ENCODE measurements at regions not wholly inside any gene's neighbourhood (a gene's known extent, or its start where the extent isn't known, plus 50 kb on each side); places are given as distances from the start of the nearest gene placed in this dataset.
"Not testable (repeated sequence)": the region's sequence is repeated elsewhere in the genome, so short reads cannot be mapped to it uniquely, and the experiment has no call there.

GRCh38 chr10:29728541-29729049 lies 93.8 kb upstream of the SVIL start:
- Histone ChIP-seq H3K79me2 (ENCODE audit: insufficient read depth, low read length) (peaks cover 91% of the 10 kb centered on the region), H3K4me1 (ENCODE audit: insufficient read depth, low read length) (peaks cover 12% of the 10 kb centered on the region), H3K9ac (ENCODE audit: low read depth, low read length) (no peak overlapping the region), H3K36me3 (ENCODE audit: insufficient read depth, low read length) (0 out of 2 replicates have a peak, but pooled peaks cover 8% of the 10 kb centered on the region), H3K27me3 (ENCODE audit: insufficient read depth, low read length, poor library complexity) (no peaks in the 10 kb centered on the region), H3K27ac (ENCODE audit: low read length) (no peak overlapping the region), H3K9me3 (ENCODE audit: insufficient read depth, low read length, severe bottlenecking) (no peaks in the 10 kb centered on the region), H4K20me1 (ENCODE audit: insufficient read depth, low read length) (peaks cover 20% of the 10 kb centered on the region; the same call in 1 of the 2 replicates), H2AFZ (ENCODE audit: low read depth, low read length) (no peak overlapping the region), H3K4me2 (ENCODE audit: insufficient read depth, low read length) (no peak overlapping the region), H3K4me3 (ENCODE audit: low read depth in 1 of 2, low read length in 2 of 2) (no peak overlapping the region)
- DNase-seq (no peak), ATAC-seq (ENCODE audit: insufficient read depth, low read depth) (no peak)
- TF ChIP-seq EZH2 (IDR thresholded peaks at IDR 0.05; ENCODE audit: borderline replicate concordance, low read depth, low read length, severe bottlenecking), result no peak
- TF ChIP-seq CTCF (IDR thresholded peaks at IDR 0.05; ENCODE audit: borderline replicate concordance, extremely low read depth, low read length, poor library complexity, severe bottlenecking), result no peak

- not testable (repeated sequence) for ATAC-seq (ENCODE audit: insufficient read depth, low read depth); H3K9ac ChIP-seq (ENCODE audit: low read depth, low read length)
These were observed 91.2 kb upstream of the SVIL start for GRCh38 chr10:29725927-29726326.

GRCh38 chr10:29725133-29725720 lies 90.5 kb upstream of the SVIL start:
- Histone ChIP-seq H3K4me2 (ENCODE audit: insufficient read depth, low read length) (no peak overlapping the region), H3K27ac (ENCODE audit: low read length) (no peak overlapping the region), H3K79me2 (ENCODE audit: insufficient read depth, low read length) (peaks cover 88% of the 10 kb centered on the region), H3K9me3 (ENCODE audit: insufficient read depth, low read length, severe bottlenecking) (peaks cover 19% of the 10 kb centered on the region), H3K36me3 (ENCODE audit: insufficient read depth, low read length) (0 out of 2 replicates have a peak, but pooled peaks cover 5% of the 10 kb centered on the region), H3K4me1 (ENCODE audit: insufficient read depth, low read length) (no peaks in the 10 kb centered on the region), H2AFZ (ENCODE audit: low read depth, low read length) (no peak overlapping the region), H4K20me1 (ENCODE audit: insufficient read depth, low read length) (peaks cover 18% of the 10 kb centered on the region; the same call in 1 of the 2 replicates), H3K4me3 (ENCODE audit: low read depth in 1 of 2, low read length in 2 of 2) (no peak overlapping the region), H3K9ac (ENCODE audit: low read depth, low read length) (no peak overlapping the region), H3K27me3 (ENCODE audit: insufficient read depth, low read length, poor library complexity) (no peaks in the 10 kb centered on the region)
- TF ChIP-seq EZH2 (IDR thresholded peaks at IDR 0.05; ENCODE audit: borderline replicate concordance, low read depth, low read length, severe bottlenecking), result no peak
- no peak for TF ChIP-seq CTCF (IDR thresholded peaks at IDR 0.05; ENCODE audit: borderline replicate concordance, extremely low read depth, low read length, poor library complexity, severe bottlenecking)
- peak; percentile 17; the same call in 1 of the 3 replicates for ATAC-seq (ENCODE audit: insufficient read depth, low read depth)
- no peak for DNase-seq

More at GRCh38 chr10:29725927-29726326, 91.2 kb upstream of the SVIL start:
- not testable (repeated sequence) for DNase-seq; H3K4me3 ChIP-seq (ENCODE audit: low read depth in 1 of 2, low read length in 2 of 2); H3K4me2 ChIP-seq (ENCODE audit: insufficient read depth, low read length); H3K36me3 ChIP-seq (ENCODE audit: insufficient read depth, low read length); H3K27me3 ChIP-seq (ENCODE audit: insufficient read depth, low read length, poor library complexity); H3K4me1 ChIP-seq (ENCODE audit: insufficient read depth, low read length); H2AFZ ChIP-seq (ENCODE audit: low read depth, low read length); H3K27ac ChIP-seq (ENCODE audit: low read length)
- peaks cover 18% of the 10 kb centered on the region; the same call in 1 of the 2 replicates for H4K20me1 ChIP-seq (ENCODE audit: insufficient read depth, low read length)
- H3K79me2 ChIP-seq (ENCODE audit: insufficient read depth, low read length), result peaks cover 89% of the 10 kb centered on the region
- peaks cover 12% of the 10 kb centered on the region for H3K9me3 ChIP-seq (ENCODE audit: insufficient read depth, low read length, severe bottlenecking)

- Histone ChIP-seq H3K4me2 (ENCODE audit: insufficient read depth, low read length) (no peak overlapping the region), H3K4me1 (ENCODE audit: insufficient read depth, low read length) (no peaks in the 10 kb centered on the region), H3K27ac (ENCODE audit: low read length) (no peak overlapping the region), H3K79me2 (ENCODE audit: insufficient read depth, low read length) (peaks cover 91% of the 10 kb centered on the region), H3K27me3 (ENCODE audit: insufficient read depth, low read length, poor library complexity) (no peaks in the 10 kb centered on the region), H3K9ac (ENCODE audit: low read depth, low read length) (no peak overlapping the region), H3K36me3 (ENCODE audit: insufficient read depth, low read length) (0 out of 2 replicates have a peak, but pooled peaks cover under 1% of the 10 kb centered on the region), H3K4me3 (ENCODE audit: low read depth in 1 of 2, low read length in 2 of 2) (no peak overlapping the region), H4K20me1 (ENCODE audit: insufficient read depth, low read length) (peaks cover 14% of the 10 kb centered on the region; the same call in 1 of the 2 replicates), H3K9me3 (ENCODE audit: insufficient read depth, low read length, severe bottlenecking) (peaks cover 30% of the 10 kb centered on the region), H2AFZ (ENCODE audit: low read depth, low read length) (no peak overlapping the region)
- ATAC-seq (ENCODE audit: insufficient read depth, low read depth) (no peak), DNase-seq (no peak)
- TF ChIP-seq EZH2 (IDR thresholded peaks at IDR 0.05; ENCODE audit: borderline replicate concordance, low read depth, low read length, severe bottlenecking), result no peak
- TF ChIP-seq CTCF (IDR thresholded peaks at IDR 0.05; ENCODE audit: borderline replicate concordance, extremely low read depth, low read length, poor library complexity, severe bottlenecking), result no peak
These were observed 89.0 kb upstream of the SVIL start for GRCh38 chr10:29723726-29724125.

Measured in DND-41 (cell line).